CD4-positive, alpha-beta T cell treated with Interleukin-4 for 4 hours (primary cell): ENCODE measurements at regions not wholly inside any gene's neighbourhood (a gene's known extent, or its start where the extent isn't known, plus 50 kb on each side); places are given as distances from the start of the nearest gene placed in this dataset.
A peak's percentile ranks its signal among the peaks of the same experiment; 100 is the strongest.
"Not testable (repeated sequence)": the region's sequence is repeated elsewhere in the genome, so short reads cannot be mapped to it uniquely, and the experiment has no call there.

Source experiments
- DNase-seq: peaks from one replicate; pipeline ENCODE4 v3.0.0-alpha.2; 2020

DNA sequence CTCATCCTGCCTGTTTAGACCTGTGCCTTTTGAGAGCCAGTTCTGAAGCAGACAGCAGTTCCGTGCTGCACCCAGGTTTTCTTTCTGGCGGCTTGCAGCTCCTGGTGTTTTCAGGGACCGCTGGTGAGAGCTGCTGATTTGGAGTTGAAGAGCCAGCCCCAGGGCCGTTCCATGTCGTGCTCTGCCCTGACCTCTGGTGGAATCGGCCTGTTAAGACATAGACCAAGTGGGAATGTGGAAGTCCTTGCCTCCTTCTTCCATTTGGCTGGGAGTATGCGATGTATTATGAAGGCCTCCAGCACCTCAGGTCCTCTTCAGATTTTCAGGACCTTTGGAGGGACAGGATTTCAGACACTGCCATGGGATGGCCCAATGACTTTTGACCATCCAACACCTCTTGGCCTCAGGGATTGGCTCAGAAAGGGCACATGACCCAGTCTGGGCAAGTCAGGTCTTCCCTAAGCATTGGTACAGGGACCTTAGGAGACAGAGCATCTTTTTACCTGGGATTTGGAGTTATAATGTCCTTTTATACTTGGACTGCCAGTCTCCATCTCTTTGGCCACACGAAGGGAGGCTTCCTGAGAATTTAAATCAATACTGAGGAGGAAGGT is 136.1 kb upstream of the CLINT1 start:
- peak; percentile 21 for DNase-seq

DNA sequence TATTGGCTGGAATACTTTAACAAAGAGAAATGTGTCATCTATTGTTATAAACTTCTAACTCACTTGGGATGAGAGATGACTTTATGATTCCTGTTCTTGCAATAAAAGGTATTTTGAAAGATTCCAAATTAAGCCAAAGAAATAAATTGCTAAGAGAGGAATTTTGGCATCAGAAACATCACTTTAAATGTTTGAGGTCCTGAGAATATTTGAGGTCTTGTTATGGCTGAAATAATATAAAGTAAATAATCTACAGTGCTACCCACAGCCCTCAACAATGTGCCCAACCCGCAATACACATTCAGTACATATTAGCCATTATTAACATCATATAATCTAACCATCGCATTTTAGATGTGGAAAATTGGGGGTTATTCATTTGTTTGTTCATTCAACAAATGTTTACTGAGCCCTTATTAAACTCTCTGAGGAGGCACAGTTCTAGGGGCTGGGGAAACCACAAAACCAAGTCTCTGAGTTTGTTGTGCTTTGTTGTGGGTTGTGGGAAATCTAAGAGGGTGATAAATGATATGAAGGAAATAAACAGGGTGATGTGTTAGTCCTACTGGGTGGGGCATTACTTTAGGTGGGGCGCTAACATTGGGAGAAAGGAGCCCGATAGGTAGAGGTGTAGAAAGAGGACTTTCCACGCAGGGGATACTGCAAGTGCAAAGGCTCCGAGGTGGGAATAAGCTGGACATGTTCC is 135.2 kb upstream of the CLINT1 start:
- DNase-seq: peak; percentile 71

DNA sequence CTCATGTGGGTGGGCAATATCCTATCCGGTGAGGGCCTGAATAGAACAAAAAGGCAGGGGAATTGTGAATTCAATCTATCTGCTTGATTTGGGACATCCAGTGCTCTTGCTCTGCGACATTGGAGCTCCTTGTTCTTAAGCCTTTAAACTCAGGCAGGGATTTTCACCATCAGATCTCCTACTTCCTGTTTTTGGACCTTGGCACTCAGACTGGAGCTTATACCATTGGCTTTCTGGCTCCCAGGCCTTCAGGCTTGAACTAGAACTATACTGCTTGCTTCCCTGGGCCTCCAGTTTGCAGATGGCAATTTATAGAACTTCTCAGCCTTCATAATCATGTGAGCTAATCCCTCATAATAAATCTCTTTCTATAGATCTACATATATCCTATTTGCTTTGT is 134.3 kb upstream of the CLINT1 start:
- DNase-seq: no peak

DNA sequence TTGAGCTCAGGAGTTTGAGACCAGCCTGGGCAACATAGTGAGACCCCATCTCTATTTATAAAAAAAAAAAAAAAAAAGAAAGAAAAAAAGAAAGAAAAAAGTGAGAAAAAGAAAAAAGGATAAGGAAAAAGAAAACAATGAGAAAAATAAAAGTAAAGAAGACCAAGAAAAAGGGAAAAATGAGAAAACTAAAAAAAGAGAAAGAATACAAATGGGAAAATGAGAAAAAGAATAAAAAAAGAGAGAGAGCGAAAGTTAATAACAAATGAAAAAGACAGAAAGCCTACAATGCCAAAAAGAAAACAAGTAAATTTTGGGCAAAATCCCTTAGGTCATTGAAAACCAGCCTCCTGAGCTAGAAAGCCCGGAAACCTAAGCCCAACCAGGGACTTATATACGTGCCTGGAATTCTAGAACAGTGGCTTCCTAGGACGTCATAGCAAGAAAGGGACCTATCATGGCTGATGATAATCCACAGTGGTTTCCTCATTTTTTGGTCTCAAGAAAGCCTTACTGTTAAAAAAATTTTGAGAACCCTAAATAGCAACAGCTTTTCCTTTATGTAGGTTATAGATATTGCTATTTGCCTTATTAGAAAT is 131.7 kb upstream of the CLINT1 start:
- no peak for DNase-seq

DNA sequence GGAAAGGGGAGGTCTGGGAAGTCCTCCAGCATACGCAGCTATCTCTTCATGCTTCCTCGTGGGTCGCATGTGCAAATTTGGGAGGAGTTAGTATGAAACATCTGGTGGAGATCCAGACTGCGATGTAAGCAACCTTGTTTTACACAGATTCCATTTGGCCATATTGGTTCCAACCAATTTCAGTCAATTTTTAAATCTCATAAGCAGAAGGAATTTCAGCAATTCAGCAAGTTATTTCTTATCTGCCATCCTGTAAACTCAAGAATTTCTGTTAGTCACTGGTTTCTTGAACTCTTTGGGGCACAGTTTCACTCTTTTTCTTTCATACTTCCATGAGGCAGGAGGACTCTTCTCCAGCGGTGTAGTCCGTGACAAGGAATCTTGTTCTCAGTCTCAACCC is 130.4 kb upstream of the CLINT1 start:
- DNase-seq: no peak

DNA sequence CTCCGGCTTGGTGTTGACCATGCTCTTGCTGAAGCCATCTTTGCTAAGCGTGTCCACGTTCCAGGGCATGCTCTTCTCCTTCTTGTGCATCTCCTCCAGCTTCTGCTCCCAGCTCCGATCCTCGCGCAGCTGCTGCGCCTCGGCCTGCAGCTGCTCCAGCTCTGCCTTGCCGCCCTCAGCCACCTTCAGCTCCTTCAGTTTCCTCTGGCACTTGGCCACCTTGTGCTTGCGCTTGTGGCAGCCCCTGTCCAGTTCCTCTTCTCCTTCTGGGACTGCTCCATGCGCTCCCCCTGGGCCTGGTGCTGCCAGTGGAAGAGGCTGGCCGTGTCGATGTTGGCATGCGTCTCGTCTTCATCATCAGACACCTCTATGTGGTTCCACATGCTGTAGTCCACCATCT is 128.3 kb upstream of the CLINT1 start:
- DNase-seq: no peak

DNA sequence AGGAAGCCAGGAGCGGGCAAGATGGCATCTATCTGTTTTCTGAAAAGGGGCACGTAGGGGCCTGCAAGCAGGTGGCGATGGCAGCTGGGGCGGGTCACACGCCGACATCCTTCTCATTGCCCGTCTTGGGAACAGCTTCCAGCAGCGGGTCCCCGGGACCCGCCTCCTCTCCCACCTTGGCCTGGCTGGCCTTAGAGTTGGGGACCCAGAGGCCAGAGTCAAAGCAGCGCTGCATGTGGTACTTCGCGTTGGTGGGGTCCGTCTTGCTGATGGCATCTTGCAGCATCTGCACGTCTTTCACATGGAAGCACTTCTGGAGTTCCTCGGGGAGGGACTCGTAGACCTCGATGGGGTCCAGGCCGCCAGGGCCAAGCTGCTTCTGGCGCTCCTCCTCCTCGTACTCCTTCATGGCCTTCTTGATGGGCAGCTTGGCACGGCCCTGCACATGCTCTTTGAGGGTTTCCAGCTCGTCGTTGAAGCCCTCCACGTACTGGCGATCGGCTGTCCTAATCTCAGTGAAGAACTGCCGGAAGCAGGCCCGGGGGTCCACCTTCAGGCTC is 127.6 kb upstream of the CLINT1 start:
- DNase-seq: no peak

DNA sequence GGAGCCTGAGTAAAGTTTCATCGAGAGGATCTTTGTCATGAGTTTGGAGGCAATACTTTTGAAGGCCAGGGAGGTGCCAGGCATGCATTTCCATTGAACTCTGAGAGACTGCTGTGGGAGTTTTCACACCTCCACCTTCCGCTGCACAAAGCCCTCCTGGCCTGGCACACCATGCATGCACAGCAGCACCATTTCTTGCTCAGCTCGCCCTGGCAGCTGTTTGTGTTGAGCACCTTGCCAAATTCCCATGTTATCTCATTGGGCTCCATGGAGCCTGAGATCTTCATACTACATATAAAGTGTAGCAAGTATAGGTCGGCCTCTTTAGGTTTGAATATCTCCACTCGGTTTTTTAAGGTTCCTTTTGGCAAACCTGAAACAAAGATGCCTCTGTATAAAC is 125.7 kb upstream of the CLINT1 start:
- DNase-seq: no peak

DNA sequence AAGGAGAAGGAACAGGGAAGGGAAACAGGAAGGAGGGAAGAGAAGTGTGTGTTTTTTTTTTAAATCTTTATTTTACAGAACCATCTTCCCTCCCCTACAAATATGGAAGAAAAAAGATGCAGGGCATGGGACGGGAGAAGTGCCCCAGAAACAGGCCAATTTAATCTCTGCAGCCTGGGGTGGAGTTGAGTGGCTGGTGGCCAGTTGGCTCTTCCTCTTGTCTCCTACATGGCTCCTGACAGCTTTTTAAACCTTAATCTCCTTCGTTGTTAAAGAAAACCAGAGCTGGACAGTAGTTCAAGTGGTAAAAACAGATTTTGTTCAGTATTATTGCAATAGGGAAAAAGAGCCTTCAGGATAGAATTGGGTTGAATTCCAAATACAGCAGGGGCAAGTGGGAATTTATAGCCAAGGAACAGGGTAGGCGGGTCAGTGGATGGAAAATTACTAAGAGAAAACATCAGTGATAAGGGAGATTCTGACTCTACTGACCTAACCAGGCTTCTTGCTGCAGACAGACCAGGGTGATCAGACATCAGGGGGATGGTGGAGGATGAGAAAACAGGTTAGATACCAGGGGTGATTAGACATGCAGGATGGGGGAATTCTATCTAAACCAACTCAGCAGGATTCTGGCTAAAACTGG is 125.1 kb upstream of the CLINT1 start:
- DNase-seq: no peak

DNA sequence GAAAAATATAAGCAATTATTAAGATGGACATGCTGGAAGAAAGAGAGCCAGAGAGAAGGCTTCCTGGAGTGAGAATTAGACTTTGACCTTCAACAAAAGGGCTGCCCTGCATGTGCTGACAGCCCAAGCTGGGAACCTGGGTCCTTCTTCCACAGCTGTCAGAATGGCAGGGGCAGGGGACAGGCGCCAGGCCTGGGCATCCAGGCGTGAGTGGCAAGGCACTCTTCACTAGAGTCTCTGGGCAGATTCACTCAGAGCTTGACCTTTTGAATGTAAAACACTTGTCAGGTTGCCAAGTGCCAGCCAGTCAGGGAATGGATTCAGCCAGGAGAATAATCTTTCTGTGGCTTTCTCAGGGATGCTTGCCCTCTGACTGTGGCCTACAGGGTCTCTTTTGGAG is 119.1 kb upstream of the CLINT1 start:
- DNase-seq: no peak

DNA sequence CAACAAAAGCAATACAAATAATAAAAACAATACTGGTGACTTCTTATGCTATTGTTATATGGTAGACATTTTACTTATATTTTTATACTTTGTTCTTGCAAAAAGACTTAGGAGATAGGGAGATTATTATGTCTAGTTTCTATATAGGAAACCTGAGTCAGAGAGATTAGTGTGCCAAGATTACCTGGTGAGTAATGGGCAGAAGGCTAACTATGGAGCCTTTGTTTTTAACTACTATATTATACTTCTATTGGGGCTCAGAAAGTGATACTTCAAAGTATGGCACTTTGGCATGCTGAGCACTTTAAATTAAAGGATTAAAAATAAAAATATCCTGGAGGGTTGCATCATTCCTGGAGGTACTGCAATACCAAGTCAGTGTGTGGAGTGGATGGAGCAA is 117.5 kb upstream of the CLINT1 start:
- DNase-seq: no peak

DNA sequence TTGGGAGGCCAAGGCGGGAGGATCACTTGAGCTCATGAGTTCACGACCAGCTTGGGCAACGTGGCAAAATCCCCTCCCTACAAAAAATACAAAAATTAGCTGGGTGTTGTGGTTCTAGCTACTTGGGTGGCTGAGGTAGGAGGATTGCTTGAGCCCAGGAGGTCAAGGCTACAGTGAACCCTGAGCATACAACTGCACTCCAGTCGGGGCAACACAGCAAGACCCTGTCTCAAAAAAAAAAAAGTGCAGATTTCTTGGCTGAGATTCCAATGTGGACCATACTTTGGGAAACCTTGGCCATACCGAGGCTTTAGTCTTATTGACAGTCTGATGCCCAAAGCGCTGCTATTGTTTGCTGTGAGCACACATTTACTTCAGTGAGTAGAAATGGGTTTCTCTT is 113.6 kb upstream of the CLINT1 start:
- no peak for DNase-seq

DNA sequence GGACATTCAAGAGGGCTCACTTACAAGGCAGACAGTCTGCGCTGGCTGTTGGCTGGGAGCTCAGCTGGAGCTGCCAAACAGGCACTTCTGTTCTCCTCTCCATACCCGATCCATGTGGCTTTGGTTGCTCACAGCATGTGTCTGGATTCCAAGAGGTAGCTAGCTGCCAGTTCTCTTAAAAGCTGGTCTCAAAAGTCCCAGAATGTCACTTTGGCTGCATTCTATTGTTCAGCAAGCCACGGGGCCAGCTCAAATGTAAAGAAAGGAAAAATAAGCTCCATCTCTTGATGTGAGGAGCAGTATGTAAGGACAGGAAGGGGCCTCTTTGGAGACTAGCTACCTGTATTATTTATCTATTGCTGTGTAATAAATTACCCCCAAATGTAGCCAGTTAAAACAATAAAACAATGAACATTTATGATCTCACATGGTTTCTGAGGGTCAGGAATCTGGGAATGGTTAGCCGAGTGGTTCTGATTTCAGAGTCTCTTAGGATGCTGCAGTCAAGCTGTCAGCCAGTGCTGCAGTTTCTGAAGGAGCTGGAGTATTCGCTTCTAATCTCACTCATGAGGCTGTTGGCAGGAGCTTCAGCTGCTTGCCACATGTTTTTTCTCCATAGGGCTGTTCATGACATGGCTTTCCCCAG is 112.7 kb upstream of the CLINT1 start:
- DNase-seq: no peak

DNA sequence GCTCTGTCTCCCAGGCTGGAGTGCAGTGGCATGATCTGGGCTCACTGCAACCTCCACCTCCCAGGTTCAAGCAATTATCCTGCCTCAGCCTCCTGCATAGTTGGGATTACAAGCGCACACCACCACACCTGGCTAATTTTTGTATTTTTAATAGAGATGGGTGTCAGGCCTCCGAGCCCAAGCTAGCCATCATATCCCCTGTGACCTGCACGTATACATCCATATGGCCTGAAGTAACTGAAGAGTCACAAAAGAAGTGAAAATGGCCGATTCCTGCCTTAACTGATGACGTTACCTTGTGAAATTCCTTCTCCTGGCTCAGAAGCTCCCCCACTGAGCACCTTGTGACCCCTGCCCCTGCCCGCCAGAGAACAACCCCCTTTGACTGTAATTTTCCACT is 109.6 kb upstream of the CLINT1 start:
- DNase-seq: not testable (repeated sequence)

DNA sequence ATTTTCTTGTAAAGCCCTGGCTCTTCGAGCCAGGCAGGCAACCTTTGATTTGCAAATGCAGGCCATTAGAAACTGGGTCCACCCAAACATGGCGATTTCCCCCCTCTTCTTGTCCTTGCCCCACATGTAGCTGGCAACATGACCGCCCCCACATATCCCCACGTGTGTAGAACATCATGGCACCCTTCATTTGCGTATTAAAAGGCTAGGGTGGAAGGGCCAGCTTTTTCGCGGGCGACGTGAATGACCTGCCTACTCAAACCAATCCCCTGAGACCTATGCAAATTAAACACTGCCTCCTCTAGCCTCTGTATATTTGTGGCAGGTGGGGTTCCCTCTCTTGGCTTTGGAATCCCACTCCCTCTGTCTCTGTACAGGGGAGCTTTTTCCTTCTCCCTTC is 107.0 kb upstream of the CLINT1 start:
- DNase-seq: no peak

DNA sequence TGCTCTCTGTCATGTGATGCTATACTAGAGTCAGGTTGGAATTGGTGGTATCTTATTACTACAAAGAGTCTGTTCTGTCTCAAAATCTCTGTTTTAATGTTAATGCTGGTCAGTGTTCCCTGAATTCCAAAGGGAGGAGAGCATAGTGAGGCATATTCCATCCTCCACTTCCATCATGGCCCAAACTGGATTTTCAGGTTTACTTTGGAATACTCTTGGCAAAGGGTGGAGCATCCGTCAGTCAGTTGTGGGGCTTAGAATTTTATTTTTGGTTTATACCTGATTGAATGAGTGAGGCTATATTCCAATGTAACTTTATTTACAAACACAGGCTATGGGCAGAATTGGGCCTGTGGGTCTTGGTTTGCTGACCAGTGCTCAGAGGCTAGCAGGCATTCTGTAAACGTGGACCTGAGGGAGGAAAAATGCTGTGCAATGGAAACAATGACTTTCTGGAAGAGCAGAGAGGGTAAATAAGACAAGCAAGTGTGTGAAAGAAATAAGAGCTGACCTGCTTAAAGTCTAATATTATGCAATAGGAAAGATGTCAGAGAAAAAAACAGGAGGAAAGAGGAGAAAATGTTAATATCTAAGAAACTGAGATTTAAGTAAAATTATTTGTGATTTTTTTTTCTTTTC is 106.2 kb upstream of the CLINT1 start:
- DNase-seq: no peak

DNA sequence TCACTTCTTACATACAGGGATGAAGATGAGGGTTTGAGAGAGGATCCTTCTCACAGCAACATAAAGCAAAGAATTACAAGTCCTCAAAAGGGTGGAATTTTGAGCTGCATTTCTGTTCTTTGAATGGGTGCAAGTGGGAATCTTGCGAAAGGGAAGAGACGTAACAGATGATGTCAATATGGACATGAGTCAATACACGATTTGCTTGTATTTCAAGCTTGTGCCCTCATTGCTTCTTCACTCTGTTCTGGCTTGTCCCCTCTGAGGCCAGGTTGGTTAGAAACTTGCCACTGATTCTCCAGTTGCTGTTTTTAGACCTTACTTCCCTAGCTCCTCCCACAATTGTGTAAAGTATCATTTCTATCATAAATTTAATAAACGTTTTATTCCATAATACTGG is 104.8 kb upstream of the CLINT1 start:
- no peak for DNase-seq

DNA sequence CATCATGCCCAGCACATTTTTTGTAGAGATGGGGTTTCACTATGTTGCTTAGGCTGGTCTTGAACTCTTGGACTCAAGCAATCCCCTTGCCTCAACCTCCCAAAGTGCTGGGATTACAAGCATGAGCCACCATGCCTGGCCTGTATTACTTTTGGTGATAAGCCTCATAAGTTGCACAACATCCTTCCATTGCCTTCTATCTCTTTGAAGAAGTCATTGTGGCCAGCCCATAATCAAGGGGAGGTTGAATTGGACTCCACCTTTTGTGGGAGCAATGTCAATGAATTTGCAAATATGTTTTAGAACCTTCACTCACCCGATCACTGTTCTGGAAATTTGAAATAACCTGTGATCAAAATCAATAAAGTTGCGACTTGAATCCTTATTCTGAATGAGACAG is 104.3 kb upstream of the CLINT1 start:
- no peak for DNase-seq

DNA sequence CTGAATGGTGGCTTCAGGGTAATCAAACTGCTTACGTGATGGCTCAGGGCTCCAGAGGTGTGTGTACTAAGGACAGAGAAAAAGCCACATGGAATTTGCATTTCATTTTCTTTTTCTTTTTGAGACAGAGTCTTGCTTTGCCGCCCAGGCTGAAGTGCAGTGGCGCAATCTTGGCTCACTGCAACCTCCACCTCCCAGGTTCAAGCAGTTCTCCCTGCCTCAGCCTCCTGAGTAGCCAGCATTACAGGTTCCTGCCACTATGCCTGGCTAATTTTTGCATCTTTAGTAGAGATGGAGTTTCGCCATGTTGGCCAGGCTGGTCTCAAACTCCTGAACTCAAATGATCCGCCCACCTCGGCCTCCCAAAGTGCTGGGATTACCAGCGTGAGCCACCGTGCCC is 103.7 kb upstream of the CLINT1 start:
- DNase-seq: not testable (repeated sequence)

DNA sequence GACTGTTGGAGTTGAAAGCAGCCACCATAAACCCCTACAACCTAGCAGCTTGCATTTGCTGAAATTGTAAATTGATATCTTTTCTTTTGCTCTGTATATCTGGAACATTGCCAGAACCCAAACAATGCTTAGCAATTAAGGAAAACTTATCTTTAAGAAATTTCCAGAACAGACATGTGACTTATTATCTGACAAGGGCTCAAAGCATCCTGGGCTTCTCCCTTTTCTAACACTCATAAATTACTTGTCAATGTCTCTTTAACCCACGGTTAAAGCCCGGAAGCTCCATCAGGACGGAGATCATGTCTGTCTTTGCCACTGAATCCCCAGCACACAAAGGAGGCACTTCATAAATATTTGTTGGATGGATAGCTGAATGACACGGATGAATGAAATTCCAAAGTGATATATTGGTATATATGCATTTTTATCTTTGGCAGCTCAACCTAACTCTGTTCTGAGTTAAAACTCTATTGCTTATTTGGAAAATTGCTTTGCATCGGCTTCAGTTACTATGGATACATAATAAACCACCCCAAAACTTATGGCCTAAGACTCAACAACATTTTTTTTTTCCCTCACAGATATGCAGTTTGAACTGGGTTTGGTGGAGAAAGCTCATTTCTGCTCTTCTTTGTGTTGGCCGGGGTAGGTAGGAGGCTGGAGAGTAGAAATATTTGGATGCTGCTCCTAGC is 103.1 kb upstream of the CLINT1 start:
- no peak for DNase-seq

DNA sequence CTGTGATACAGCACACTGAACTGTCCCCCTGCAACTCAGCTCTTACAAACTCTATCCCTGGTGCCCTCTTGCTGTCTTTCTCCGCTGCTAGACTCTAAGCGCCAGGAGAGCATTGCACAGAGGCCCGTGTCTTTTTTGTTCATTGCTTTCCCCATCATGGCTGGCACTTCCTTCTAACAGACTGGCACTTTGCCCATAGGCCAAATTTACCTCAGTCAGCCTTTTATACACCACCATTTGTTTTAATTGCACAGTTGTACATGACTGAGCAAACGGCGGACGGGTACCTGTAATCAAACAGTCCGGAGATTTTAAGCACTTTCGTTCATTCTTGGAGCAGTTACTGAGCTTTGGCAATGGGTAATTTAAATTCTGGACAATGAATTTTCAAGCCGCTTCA is 102.2 kb upstream of the CLINT1 start:
- no peak for DNase-seq

DNA sequence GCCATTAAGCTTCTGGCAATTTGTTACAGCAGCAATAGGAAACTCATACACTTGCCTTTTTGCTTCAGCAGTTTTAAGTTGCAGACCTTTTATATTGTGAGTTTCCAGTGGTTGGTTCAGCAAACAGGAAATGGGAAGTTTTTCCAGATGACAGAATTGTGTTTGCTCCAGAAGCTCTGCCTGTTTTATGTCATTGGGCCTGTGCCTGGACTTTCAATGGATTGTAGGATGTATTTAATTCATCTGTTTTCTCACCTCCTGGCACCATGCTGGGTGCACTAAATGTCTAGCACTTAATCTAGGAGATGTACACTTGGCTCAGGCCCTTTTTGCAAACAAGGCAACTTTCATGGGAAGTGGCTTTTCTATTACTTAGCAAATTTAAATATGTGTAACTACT is 100.4 kb upstream of the CLINT1 start:
- DNase-seq: no peak
